GM12891 (cell line): ENCODE measurements at regions not wholly inside any gene's neighbourhood (a gene's known extent, or its start where the extent isn't known, plus 50 kb on each side); places are given as distances from the start of the nearest gene placed in this dataset.
"Not testable (repeated sequence)": the region's sequence is repeated elsewhere in the genome, so short reads cannot be mapped to it uniquely, and the experiment has no call there.

Source experiments
- DNase-seq: peaks from one replicate; pipeline ENCODE4 v3.0.0; 2011; ENCODE audit warnings: low spot score; ENCODE audit not compliant: insufficient read length
- FAIRE-seq: peaks from 2 replicates; lab custom pipeline; 2011; peaks lifted over from hg19 to GRCh38; lab: Jason Lieb, UNC
- SPI1 ChIP-seq: IDR thresholded peaks from 2 replicates; pipeline ENCODE4 v1.6.1; 2011; ENCODE audit warnings: low read depth, low read length, control low read depth

DNA sequence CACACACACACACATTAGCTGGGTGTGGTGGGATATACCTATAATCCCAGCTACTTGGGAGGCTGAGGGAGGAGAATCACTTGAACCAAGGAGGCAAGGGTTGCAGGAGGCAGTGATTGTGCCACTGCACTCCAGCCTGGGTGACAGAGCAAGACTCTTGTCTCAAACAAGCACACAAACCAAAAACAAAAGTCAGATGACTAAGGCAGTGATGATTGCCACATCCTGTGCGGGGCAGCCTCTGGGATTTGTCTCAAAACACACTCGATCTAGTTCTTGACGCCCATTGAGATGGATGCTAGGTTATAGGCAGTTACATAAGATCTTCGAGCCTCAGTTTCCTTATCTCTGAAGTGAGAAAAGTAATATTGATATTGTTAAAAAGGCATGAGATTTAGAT is 57.8 kb upstream of the NBPF8 start:
- not testable (repeated sequence) for FAIRE-seq, DNase-seq

DNA sequence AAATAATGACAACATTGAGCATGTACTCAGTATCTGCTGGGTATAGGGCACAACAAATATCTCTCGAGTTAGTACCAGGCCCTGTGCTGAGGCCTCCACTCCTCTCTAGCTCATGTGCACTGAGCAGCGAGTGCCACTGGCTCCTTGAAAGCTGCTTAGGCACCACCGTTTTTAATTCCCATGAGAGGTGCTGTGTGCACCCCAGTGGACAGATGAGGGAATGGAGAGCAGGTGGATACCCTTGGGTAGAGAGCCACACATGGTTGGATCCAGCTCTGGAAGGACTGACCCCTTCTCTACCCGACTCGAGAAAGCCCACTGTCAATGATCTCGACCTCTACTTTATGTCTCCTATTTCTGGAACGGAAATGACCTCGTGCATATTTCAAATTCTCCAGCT is 58.7 kb upstream of the NBPF8 start:
- not testable (repeated sequence) for FAIRE-seq, DNase-seq

- not testable (repeated sequence) for FAIRE-seq
Observed at GRCh38 chr1:120354618-120355184, 60.1 kb upstream of the NBPF8 start.

DNA sequence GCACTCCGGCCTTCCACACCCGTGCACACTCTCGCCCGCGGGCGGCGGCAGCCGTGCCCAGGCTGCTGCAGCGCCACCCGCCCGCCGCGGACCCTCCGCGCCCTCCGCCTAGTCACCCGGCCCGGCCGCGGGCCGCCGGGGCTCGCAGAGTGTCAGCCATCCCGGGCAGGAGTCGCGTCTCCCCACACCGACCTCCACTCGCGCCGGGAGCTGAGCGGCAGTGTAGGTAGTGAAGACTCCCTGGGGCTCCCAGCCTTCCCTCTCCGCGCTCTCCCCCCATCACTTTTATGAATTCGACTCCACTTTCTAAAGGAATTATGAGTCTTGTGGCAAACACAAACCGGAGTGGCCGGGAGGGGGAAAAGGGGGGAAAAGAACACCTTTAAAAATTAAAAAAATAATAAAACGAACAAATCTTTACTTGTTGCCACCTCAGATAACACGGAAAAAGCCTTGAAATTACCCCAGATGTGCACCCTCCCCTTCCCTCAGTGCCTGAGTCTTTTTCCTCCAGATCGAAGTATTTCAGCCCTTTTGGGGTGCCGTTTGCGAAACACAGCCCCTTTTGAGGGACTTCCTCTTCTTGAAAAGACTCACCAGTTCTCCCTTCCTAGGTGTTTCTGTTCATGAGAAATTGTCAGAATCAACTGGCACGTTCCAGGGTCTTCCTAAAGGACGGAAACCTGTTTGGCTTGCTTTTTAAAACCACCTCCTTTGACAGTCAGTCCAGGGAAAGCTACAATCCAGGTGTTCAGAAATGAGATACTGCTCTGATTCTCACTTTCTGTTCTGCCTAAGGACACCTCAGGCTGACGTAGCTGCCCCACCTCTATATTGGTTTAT is 72.4 kb upstream of the NBPF8 start:
- not testable (repeated sequence) for DNase-seq, FAIRE-seq
- peak; percentile 61 for TF ChIP-seq SPI1

More at GRCh38 chr1:120354618-120355184, 60.1 kb upstream of the NBPF8 start:
- DNase-seq: not testable (repeated sequence)

DNA sequence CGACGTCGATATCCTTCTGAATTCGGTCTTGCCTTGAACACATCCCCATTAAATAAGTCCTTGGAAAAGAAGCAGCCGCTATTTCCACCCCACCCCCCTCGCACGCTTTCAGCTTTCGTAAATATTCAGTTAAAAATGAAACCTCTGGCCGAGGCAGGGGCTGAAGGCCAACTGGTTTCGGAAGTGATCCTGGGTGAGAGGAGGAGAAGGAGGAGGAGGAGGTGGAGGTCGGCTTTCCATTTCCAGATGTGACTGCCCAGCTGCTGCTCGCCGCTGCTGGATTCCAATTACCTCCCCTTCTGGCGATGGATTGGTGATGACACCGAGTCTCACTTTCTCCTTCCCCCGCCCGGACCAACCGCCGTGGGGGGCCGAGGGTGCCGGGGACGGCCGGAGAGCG is 73.1 kb upstream of the NBPF8 start:
- not testable (repeated sequence) for DNase-seq, FAIRE-seq

DNA sequence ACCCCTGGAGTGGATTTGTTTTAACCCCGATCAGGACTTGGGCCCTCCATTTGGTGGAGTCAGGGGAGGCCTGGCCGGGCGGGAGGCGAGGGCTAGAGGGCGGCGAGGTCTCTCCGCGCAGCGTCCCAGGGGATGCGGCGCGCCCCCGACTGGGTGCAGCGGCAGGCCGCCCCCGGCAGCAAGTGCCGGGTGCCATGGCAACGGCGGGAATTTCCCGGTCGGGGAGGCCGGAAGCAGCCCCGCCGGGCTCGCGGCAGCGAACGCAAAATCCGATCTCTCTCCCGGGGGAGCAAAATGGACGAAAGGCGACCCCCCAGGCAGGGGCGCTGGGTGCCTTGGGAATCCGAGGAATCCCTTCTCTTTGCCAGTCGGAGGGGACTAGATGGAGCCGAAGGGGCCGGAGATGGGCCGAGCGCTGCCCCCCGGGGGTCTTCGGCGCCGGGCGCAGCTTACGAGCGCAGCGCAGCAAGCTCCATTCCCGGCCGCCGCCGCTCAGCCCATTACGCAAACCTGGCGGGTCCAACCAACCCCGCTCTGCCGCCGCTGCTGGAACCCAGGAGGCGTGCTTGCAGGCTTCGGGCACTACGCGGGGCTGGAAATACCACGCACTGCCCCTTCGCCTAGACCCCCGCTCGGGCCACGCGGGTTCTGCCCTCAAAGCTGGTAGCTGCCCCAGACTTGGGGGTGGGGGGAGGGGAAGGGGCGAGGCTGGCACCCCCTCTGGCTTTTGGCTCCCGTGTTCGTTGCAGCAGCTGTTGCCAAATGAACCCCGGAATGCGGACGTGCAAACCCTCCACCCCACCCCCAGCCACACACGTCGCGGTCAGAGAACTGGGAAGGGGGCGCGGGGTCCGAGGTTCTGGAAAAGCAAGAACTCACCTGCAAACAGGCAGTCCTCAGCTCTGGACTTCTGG is 73.7 kb upstream of the NBPF8 start:
- not testable (repeated sequence) for FAIRE-seq, DNase-seq

DNA sequence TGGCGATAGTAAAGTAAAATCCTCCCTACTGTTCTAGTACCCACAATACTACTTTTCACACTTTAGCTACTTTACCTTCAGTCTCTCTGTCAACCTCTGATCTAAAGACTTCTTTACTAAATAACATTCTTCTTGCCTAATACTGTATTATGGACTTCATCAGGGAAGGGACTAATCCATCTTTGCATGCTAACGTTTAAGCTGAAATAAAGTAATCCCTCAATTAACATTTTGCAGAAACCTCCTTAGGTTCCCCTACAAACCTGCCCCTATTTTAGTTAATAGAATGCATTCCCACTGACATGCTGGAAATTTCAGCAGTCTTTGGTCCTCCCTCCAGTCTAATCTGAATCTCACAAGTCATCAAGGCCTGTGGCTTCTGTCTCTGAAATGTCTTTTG is 99.1 kb upstream of the NBPF8 start:
- DNase-seq, FAIRE-seq: not testable (repeated sequence)

DNA sequence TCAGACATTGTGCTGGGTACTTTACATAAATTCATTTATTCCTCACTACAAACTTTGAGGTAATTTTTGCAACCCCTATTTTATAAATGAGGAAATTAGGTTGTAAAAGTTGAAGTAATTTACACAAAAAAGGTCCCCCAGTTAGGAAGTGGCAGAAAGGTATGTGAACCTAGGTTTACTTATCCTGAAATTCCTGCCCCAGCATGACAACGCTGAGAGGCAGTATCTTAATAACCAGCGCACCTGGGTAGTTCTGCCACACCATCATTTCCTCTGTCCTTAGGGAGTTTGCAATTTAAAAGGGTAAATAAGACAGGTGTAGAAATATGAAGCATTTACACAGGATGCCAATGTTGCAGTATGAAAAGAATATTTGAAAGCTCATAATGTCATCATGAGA is 102.9 kb upstream of the NBPF8 start:
- DNase-seq: not testable (repeated sequence)

DNA sequence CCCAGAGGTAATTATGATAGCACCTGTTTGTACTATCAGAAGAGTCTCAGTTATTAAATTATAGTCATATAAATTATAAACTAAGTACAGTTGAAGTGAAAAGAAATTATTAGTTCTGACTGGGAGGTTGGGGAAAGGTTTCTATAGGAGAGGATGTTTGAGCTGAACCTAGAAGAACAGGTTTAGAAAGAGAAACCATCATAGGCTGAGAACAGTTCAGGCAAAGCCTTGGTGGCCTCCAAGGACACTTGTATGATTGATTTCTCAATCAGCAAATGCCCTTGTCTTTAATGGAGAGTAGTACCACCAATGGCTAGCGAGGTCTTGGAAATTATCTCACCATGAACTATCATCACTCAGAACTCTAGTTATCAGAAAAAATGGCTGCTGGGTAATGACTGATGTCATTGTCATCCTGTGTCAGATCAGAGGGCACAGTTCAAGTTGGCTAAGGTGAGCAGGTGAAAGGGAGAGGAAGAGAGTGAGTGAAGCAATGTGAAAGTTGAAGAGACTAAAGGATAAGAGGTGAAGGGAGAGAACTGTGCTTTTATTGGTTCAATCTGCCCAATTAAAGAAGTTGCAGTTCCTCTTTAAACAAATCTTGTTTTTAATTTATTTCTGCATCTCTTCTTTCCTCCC is 105.8 kb upstream of the NBPF8 start:
- DNase-seq, FAIRE-seq: not testable (repeated sequence)

More for the DNA sequence above, 102.9 kb upstream of the NBPF8 start:
- FAIRE-seq: not testable (repeated sequence)

GRCh38 chr1:120305046-120305445 is 109.8 kb upstream of the NBPF8 start:
- not testable (repeated sequence) for FAIRE-seq, DNase-seq

- FAIRE-seq, DNase-seq: not testable (repeated sequence)
Observed at GRCh38 chr1:120304341-120304740, 110.5 kb upstream of the NBPF8 start.

GRCh38 chr1:120299433-120300057 is 115.3 kb upstream of the NBPF8 start:
- not testable (repeated sequence) for DNase-seq, FAIRE-seq

DNA sequence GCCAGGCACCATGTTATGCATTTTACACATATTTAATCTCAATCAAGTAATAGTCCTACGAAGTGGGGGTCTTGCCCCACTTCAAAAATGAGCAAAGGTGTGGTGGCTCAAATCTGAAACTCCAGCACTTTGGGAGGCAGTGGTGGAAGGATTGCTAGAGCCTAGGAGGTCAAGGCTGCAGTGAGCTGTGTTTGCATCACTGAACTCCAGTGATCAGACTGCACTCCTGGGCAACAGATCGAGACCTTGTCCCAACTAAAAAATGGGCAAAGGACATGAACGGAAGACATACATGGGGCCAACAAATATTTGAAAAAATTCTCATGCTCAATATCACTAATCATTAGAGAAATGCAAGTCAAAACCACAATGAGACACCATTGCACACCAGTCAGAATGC is 116.3 kb upstream of the NBPF8 start:
- FAIRE-seq, DNase-seq: not testable (repeated sequence)

- not testable (repeated sequence) for DNase-seq, FAIRE-seq
Observed at GRCh38 chr1:120297345-120297953, 117.4 kb upstream of the NBPF8 start.

- DNase-seq, FAIRE-seq: not testable (repeated sequence)
Observed at GRCh38 chr1:120290105-120290504, 113.8 kb upstream of the SEC22B start.

DNA sequence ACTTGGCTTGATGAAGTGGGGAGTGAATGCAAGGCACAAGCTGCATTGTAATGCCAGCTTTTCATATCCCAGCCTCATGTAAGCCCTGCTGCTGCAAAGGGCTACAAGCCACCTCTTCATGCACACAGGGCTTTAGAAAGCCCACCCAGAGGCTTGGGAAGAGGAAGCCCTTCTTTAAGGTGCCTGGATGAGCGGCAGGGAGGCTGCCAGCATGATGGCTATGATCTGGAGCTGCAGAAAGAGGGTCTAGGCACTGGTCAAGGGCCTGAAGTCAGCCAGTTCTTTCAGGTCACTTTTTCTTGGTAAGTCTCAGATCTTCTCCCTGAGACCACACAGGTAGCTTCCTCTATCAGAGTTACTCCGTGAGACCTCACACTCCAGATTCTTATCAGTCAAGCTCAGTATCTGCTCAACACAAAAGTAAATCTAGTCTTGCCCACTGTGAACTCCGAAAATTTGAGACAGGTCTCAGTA is 113.3 kb upstream of the SEC22B start:
- FAIRE-seq, DNase-seq: not testable (repeated sequence)

DNA sequence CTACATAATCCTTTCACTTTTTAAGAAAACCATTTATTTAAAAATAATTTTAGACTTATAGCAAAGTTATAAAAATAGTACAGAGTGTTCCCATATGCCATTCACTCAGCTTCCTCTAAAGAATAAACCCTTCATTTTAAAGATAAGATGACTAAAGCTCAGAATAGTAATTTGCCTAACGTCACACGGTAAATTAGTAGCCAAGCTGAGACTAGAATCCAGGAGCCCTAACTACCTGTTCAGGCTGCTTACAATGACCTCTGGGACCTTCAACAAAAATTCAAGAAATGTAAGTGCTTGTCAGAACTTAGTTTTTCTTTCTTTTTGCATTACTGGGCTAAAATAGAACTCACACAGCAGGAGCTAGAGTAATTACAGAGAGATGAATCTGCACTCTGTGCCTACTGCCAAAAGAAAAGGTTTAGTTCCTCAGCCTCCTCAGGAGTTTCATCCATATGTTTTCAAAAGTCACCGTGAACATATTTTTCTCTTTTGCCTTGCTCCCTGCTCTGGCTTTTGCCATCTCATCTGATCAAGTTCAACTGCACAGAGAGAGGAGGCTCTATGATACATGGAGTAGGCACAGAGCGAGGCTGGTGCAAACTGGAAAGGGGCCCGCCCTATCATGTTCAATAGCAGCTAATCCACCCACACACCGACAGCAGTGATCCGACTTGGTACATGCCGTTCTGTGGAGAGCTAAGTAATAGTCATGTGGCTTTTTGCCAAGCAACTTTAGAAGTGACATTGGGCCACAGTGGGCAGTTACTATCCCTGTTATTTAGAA is 112.7 kb upstream of the SEC22B start:
- not testable (repeated sequence) for DNase-seq, FAIRE-seq
